Stomach (tissue), 8 donors: ENCODE measurements at regions not wholly inside any gene's neighbourhood (a gene's known extent, or its start where the extent isn't known, plus 50 kb on each side); places are given as distances from the start of the nearest gene placed in this dataset.

Experiments used
- DNase-seq, 2 donors: peaks; one replicate each; pipeline versions ENCODE4 v3.0.0 to v3.0.0-alpha.2; 2013 to 2019
- H3K27ac ChIP-seq, 5 donors: fragments of 200-600 bp in 4 of 5; sonication (generic) in 4 of 5; one replicate each; pipeline ENCODE4 v1.5.1; 2013 to 2019; ENCODE audit warnings: mild to moderate bottlenecking in 1 of 5, moderate library complexity in 1 of 5
- H3K27me3 ChIP-seq, 3 donors: fragments of 200-600 bp; sonication (generic); one replicate each; pipeline ENCODE4 v1.5.1; 2017 to 2019; ENCODE audit warnings: mixed run types in 1 of 3
- H3K36me3 ChIP-seq, 4 donors: fragments of 200-600 bp; sonication (generic); 1 replicate in 3 of 4; 2 replicates in 1 of 4; pipeline ENCODE4 v1.5.1; 2016 to 2019
- H3K4me1 ChIP-seq, 4 donors: fragments of 200-600 bp; sonication (generic); one replicate each; pipeline ENCODE4 v1.5.1; 2016 to 2019
- H3K4me3 ChIP-seq, 4 donors: fragments of 200-600 bp; sonication (generic) in 3 of 4; one replicate each; pipeline ENCODE4 v1.5.1; 2016 to 2019; ENCODE audit warnings: mild to moderate bottlenecking in 1 of 4
- H3K9me3 ChIP-seq, 4 donors: fragments of 200-600 bp; sonication (generic); one replicate each; pipeline ENCODE4 v1.5.1; 2016 to 2019
- CTCF ChIP-seq, 7 experiments: fragments of 450-650 bp in 4 of 7; fragments of 200-600 bp in 3 of 7; sonication (generic) in 3 of 7; IDR thresholded peaks; one replicate each; pipeline ENCODE4 v1.5.1; 2016 to 2019; ENCODE audit warnings: antibody characterized with exemption in 7 of 7, control low read depth in 2 of 7, mild to moderate bottlenecking in 1 of 7
- EP300 ChIP-seq: sonication (generic); formaldehyde crosslinking; IDR thresholded peaks from one replicate; pipeline ENCODE4 v1.6.1; 2017; ENCODE audit warnings: antibody characterized with exemption
- POLR2A ChIP-seq, 4 donors: fragments of 450-650 bp; IDR thresholded peaks; one replicate each; pipeline ENCODE4 v1.6.1; 2016; ENCODE audit warnings: antibody characterized with exemption in 4 of 4, control low read depth in 2 of 4, mild to moderate bottlenecking in 1 of 4, moderate library complexity in 1 of 4
- POLR2AphosphoS5 ChIP-seq, 3 donors: sonication (generic); formaldehyde crosslinking; IDR thresholded peaks; one replicate each; pipeline ENCODE4 v1.6.1; 2016; ENCODE audit warnings: antibody characterized with exemption in 3 of 3
- WGBS, 5 donors: extraction: QIAGEN DNeasy Blood & Tissue Kit in 3 of 5; methylation state at CpG; one replicate each; pipeline versions ENCODE4 v1.1.5 to v1.1.7; 2013 to 2018; 5-methylcytosine and 5-hydroxymethylcytosine counted together
- intact Hi-C: fragments of 100-400 bp; cut with DNase I; formaldehyde crosslinking; loops from one replicate; pipeline ENCODE4 v1.15.1; 2023; ENCODE audit warnings: low total_unique reads
- donor health status: healthy with polysubstance abuse.
- donor health status: Bipolar disorder and iron deficiency.
- donor health status: healthy.

GRCh38 chr6:164826831-164827468, 482.5 kb downstream of the C6orf118 start:
- Histone ChIP-seq H3K9me3 (peaks cover 0 to 4% (median 0%) of the 10 kb centered on the region in 4 donors), H3K27ac (no peak overlapping the region), H3K36me3 (no peaks in the 10 kb centered on the region), H3K27me3 (no peaks in the 10 kb centered on the region), H3K4me1 (no peaks in the 10 kb centered on the region), H3K4me3 (no peak overlapping the region)
- WGBS, 5 donors = 40 to 62% (median 54%) methylated on average over 11 of the region's 11 CpGs
- TF ChIP-seq POLR2A (IDR thresholded peaks at IDR 0.05) (no peak), EP300 (no peak), CTCF (IDR thresholded peaks at IDR 0.05) (no peak), POLR2AphosphoS5 (IDR thresholded peaks at IDR 0.05) (no peak)
- intact Hi-C loops = no loop called here
- no peak for DNase-seq

- WGBS, 5 donors = 80 to 88% (median 84%) methylated on average over 3 of the region's 3 CpGs
- intact Hi-C loops = no loop called here
Observed at GRCh38 chr6:164825386-164825785, 484.0 kb downstream of the C6orf118 start.

GRCh38 chr6:164817662-164818061, 491.7 kb downstream of the C6orf118 start:
- TF ChIP-seq POLR2A (IDR thresholded peaks at IDR 0.05) (no peak), EP300 (no peak), POLR2AphosphoS5 (IDR thresholded peaks at IDR 0.05) (no peak), CTCF (IDR thresholded peaks at IDR 0.05) (no peak)
- no peak for DNase-seq
- Histone ChIP-seq H3K27ac (no peak overlapping the region), H3K36me3 (no peaks in the 10 kb centered on the region), H3K27me3 (no peaks in the 10 kb centered on the region), H3K4me1 (no peaks in the 10 kb centered on the region), H3K9me3 (peaks cover 0 to 16% (median 7%) of the 10 kb centered on the region in 4 donors), H3K4me3 (no peak overlapping the region)
- intact Hi-C loops = no loop called here
- WGBS, 5 donors = 79 to 100% (median 93%) methylated on average over 1 of the region's 1 CpG

More at GRCh38 chr6:164825386-164825785, 484.0 kb downstream of the C6orf118 start:
- H3K27ac ChIP-seq = no peak overlapping the region
- H3K36me3 ChIP-seq = no peaks in the 10 kb centered on the region
- no peaks in the 10 kb centered on the region for H3K9me3 ChIP-seq
- no peaks in the 10 kb centered on the region for H3K4me1 ChIP-seq
- no peak for TF ChIP-seq POLR2A (IDR thresholded peaks at IDR 0.05)
- no peak for TF ChIP-seq CTCF (IDR thresholded peaks at IDR 0.05)
- TF ChIP-seq EP300 = no peak
- TF ChIP-seq POLR2AphosphoS5 (IDR thresholded peaks at IDR 0.05) = no peak
- no peak for DNase-seq
- H3K27me3 ChIP-seq = no peaks in the 10 kb centered on the region
- H3K4me3 ChIP-seq = no peak overlapping the region

- Histone ChIP-seq H3K36me3 (no peaks in the 10 kb centered on the region), H3K4me3 (no peak overlapping the region), H3K9me3 (peaks cover 0 to 41% (median 7%) of the 10 kb centered on the region in 4 donors), H3K4me1 (no peaks in the 10 kb centered on the region), H3K27me3 (no peaks in the 10 kb centered on the region), H3K27ac (no peak overlapping the region)
- TF ChIP-seq EP300 = no peak
- no peak for TF ChIP-seq POLR2AphosphoS5 (IDR thresholded peaks at IDR 0.05)
- no peak for TF ChIP-seq POLR2A (IDR thresholded peaks at IDR 0.05)
- TF ChIP-seq CTCF (IDR thresholded peaks at IDR 0.05) = no peak
- intact Hi-C loops = no loop called here
- no peak for DNase-seq
Observed at GRCh38 chr6:164812706-164813105, 496.7 kb downstream of the C6orf118 start.
